Mammary epithelial cell (primary cell): ENCODE measurements at regions not wholly inside any gene's neighbourhood (a gene's known extent, or its start where the extent isn't known, plus 50 kb on each side); places are given as distances from the start of the nearest gene placed in this dataset.

Source experiments
- EZH2 ChIP-seq: IDR thresholded peaks from 2 replicates; pipeline ENCODE4 v1.6.1; 2012; ENCODE audit warnings: low read length, inconsistent platforms, borderline replicate concordance
- TF ChIP-seq, protein P1 (sequence below), 2 donors: IDR thresholded peaks in 1 of 2; conservative IDR thresholded peaks in 1 of 2; 2 replicates each; pipeline ENCODE4 v1.5.1; 2011 to 2012; ENCODE audit warnings: inconsistent platforms in 2 of 2, low read length in 2 of 2, mild to moderate bottlenecking in 2 of 2, control low read depth in 1 of 2, low read depth in 1 of 2; ENCODE audit not compliant: insufficient read depth in 1 of 2; ENCODE audit errors: extremely low read depth in 1 of 2

DNA sequence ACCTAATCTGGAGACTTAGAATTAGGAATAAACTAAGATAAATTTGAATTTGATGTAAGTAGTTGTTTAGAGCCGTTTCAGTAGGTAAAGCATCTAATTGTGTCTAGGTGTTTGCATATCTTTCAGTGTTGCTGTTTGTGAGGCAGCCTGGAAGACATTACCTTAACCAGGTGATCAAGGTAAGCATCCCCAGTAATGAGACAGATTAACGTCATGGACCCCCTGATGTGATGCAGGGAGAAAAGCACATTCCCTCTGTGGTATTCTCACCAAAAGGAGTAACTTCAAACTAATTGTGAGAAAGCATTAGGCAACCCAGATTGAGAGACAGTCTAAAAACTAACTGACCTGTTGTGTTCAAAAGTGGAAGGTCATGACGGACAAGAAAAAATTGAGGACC is 251.6 kb downstream of the NUAK1 start:
- TF ChIP-seq, protein P1, sequence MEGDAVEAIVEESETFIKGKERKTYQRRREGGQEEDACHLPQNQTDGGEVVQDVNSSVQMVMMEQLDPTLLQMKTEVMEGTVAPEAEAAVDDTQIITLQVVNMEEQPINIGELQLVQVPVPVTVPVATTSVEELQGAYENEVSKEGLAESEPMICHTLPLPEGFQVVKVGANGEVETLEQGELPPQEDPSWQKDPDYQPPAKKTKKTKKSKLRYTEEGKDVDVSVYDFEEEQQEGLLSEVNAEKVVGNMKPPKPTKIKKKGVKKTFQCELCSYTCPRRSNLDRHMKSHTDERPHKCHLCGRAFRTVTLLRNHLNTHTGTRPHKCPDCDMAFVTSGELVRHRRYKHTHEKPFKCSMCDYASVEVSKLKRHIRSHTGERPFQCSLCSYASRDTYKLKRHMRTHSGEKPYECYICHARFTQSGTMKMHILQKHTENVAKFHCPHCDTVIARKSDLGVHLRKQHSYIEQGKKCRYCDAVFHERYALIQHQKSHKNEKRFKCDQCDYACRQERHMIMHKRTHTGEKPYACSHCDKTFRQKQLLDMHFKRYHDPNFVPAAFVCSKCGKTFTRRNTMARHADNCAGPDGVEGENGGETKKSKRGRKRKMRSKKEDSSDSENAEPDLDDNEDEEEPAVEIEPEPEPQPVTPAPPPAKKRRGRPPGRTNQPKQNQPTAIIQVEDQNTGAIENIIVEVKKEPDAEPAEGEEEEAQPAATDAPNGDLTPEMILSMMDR (conservative IDR thresholded peaks at IDR 0.05 in 1 of 2, IDR thresholded peaks at IDR 0.05 in 1 of 2; ENCODE audit: extremely low read depth in 1 of 2, insufficient read depth in 1 of 2, low read depth in 1 of 2, low read length in 2 of 2): no peak
- no peak for TF ChIP-seq EZH2
